CD4-positive, alpha-beta T cell (primary cell): ENCODE measurements at regions not wholly inside any gene's neighbourhood (a gene's known extent, or its start where the extent isn't known, plus 50 kb on each side); places are given as distances from the start of the nearest gene placed in this dataset.

ENCODE experiments used
- ATAC-seq: fragments of 200-7000 bp; cut with Tn5 transposase; one replicate; pipeline ENCODE4 v1.10.0; 2022; ENCODE audit warnings: mild to moderate bottlenecking; ENCODE audit not compliant: poor library complexity
- CTCF ChIA-PET: fragments of 350-600 bp; sonication (Branson Sonifier 250); formaldehyde crosslinking; loops from one replicate; lab custom pipeline; 2021; ENCODE audit warnings: antibody characterized with exemption, inconsistent platforms; lab: Charles Lee
- POLR2A ChIA-PET: fragments of 350-600 bp; sonication (Branson Sonifier 250); formaldehyde crosslinking; loops from one replicate; lab custom pipeline; 2021; ENCODE audit warnings: antibody characterized with exemption, inconsistent platforms; lab: Charles Lee
- DNase-seq, 14 experiments: peaks; one replicate each; pipeline ENCODE4 v3.0.0-alpha.2; 2013 to 2020; ENCODE audit warnings: mixed read lengths in 2 of 14
- H3K27ac ChIP-seq, 2 donors: one replicate each; pipeline versions ENCODE4 v1.5.1 to v1.7.0; 2013; ENCODE audit warnings: low read length in 2 of 2, low read depth in 1 of 2, mild to moderate bottlenecking in 1 of 2
- H3K27me3 ChIP-seq, 2 experiments: 1 replicate in 1 of 2; 2 replicates in 1 of 2; pipeline versions ENCODE4 v1.6.1 to v1.7.0; 2013; ENCODE audit warnings: low read length in 2 of 2, control low read depth in 1 of 2, mild to moderate bottlenecking in 1 of 2, moderate library complexity in 1 of 2; ENCODE audit not compliant: insufficient read depth in 2 of 2, control insufficient read depth in 1 of 2
- H3K36me3 ChIP-seq: one replicate; pipeline ENCODE4 v1.6.1; 2013; ENCODE audit warnings: low read length, control low read depth; ENCODE audit not compliant: insufficient read depth
- H3K4me1 ChIP-seq: one replicate; pipeline ENCODE4 v1.6.1; 2013; ENCODE audit warnings: low read length, control low read depth; ENCODE audit not compliant: insufficient read depth
- H3K4me3 ChIP-seq: one replicate; pipeline ENCODE4 v1.5.1; 2013; ENCODE audit warnings: mild to moderate bottlenecking, low read length, moderate library complexity
- H3K9me3 ChIP-seq, 2 experiments: 1 replicate in 1 of 2; 2 replicates in 1 of 2; pipeline versions ENCODE4 v1.6.1 to v1.7.0; 2013; ENCODE audit warnings: low read length in 2 of 2, mild to moderate bottlenecking in 2 of 2, control low read depth in 1 of 2, moderate library complexity in 1 of 2; ENCODE audit not compliant: control insufficient read depth in 1 of 2, insufficient read depth in 1 of 2
- H3K27ac Mint-ChIP-seq: one replicate; pipeline ENCODE4 v1.8.0; 2020; ENCODE audit warnings: mixed read lengths
- H3K27me3 Mint-ChIP-seq: one replicate; pipeline ENCODE4 v1.8.0; 2021; ENCODE audit warnings: mixed read lengths
- H3K36me3 Mint-ChIP-seq: one replicate; pipeline ENCODE4 v1.8.0; 2021; ENCODE audit warnings: low read depth, mixed read lengths
- H3K4me1 Mint-ChIP-seq: one replicate; pipeline ENCODE4 v1.8.0; 2021; ENCODE audit warnings: low read depth, mixed read lengths
- H3K4me3 Mint-ChIP-seq: one replicate; pipeline ENCODE4 v1.8.0; 2020; ENCODE audit warnings: mild to moderate bottlenecking, mixed read lengths
- H3K9me3 Mint-ChIP-seq: one replicate; pipeline ENCODE4 v1.8.0; 2020; ENCODE audit warnings: mixed read lengths
- CTCF ChIP-seq: fragments of 200-600 bp; IDR thresholded peaks from one replicate; pipeline ENCODE4 v1.8.0; 2022; ENCODE audit warnings: antibody characterized with exemption, mild to moderate bottlenecking
- intact Hi-C, 2 experiments: fragments of 100-400 bp; cut with DNase I in 1 of 2; cut with micrococcal nuclease in 1 of 2; formaldehyde crosslinking; loops; one replicate each; pipeline versions ENCODE4 v1.15.1 to v1.9.0; 2023 to 2025; cut with DNase I, micrococcal nuclease

GRCh38 chr17:15085890-15086677, 179.0 kb downstream of the PMP22 start:
- no peak overlapping the region for H3K27ac Mint-ChIP-seq
- no peak for ATAC-seq
- Histone ChIP-seq H3K9me3 (no peaks in the 10 kb centered on the region), H3K4me3 (no peak overlapping the region), H3K27me3 (peaks cover 0 to 3% of the 10 kb centered on the region in 2 experiments), H3K27ac (no peak overlapping the region), H3K36me3 (no peaks in the 10 kb centered on the region), H3K4me1 (no peaks in the 10 kb centered on the region)
- intact Hi-C loops, result no loop called here
- ChIA-PET CTCF (no interaction called here), POLR2A (no interaction called here)
- H3K27me3 Mint-ChIP-seq, result peaks cover 31% of the 10 kb centered on the region
- H3K4me1 Mint-ChIP-seq, result no peaks in the 10 kb centered on the region
- TF ChIP-seq CTCF, result no peak
- no peak for DNase-seq
- no peaks in the 10 kb centered on the region for H3K9me3 Mint-ChIP-seq
- no peaks in the 10 kb centered on the region for H3K36me3 Mint-ChIP-seq
- H3K4me3 Mint-ChIP-seq, result no peak overlapping the region

- H3K4me1 Mint-ChIP-seq, result no peaks in the 10 kb centered on the region
- intact Hi-C loops, result no loop called here
- no peaks in the 10 kb centered on the region for H3K4me1 ChIP-seq
- H3K9me3 ChIP-seq, result no peaks in the 10 kb centered on the region
- no peak overlapping the region for H3K4me3 ChIP-seq
- no peaks in the 10 kb centered on the region for H3K9me3 Mint-ChIP-seq
- ChIA-PET CTCF (no interaction called here), POLR2A (no interaction called here)
- H3K4me3 Mint-ChIP-seq, result no peak overlapping the region
- peaks cover 31% of the 10 kb centered on the region for H3K27me3 Mint-ChIP-seq
- no peaks in the 10 kb centered on the region for H3K36me3 ChIP-seq
- ATAC-seq (no peak), DNase-seq (no peak)
- no peak overlapping the region for H3K27ac ChIP-seq
- H3K36me3 Mint-ChIP-seq, result no peaks in the 10 kb centered on the region
- peaks cover 0 to 3% of the 10 kb centered on the region in 2 experiments for H3K27me3 ChIP-seq
- no peak overlapping the region for H3K27ac Mint-ChIP-seq
- TF ChIP-seq CTCF, result no peak
Measured at GRCh38 chr17:15083225-15083624, 181.9 kb downstream of the PMP22 start.

GRCh38 chr17:15081008-15081407, 184.1 kb downstream of the PMP22 start:
- DNase-seq, result no peak
- no peak for TF ChIP-seq CTCF
- Mint-ChIP-seq H3K4me1 (no peaks in the 10 kb centered on the region), H3K4me3 (no peak overlapping the region), H3K27ac (no peak overlapping the region), H3K27me3 (peaks cover 18% of the 10 kb centered on the region), H3K9me3 (no peaks in the 10 kb centered on the region), H3K36me3 (no peaks in the 10 kb centered on the region)
- H3K27ac ChIP-seq, result no peak overlapping the region
- intact Hi-C loops, result no loop called here
- POLR2A ChIA-PET, result no interaction called here
- CTCF ChIA-PET, result no interaction called here
- ATAC-seq, result no peak
- H3K9me3 ChIP-seq, result no peaks in the 10 kb centered on the region
- no peaks in the 10 kb centered on the region for H3K4me1 ChIP-seq
- H3K36me3 ChIP-seq, result no peaks in the 10 kb centered on the region
- no peaks in the 10 kb centered on the region for H3K27me3 ChIP-seq
- no peak overlapping the region for H3K4me3 ChIP-seq
